Keratinocyte (primary cell): ENCODE measurements at regions not wholly inside any gene's neighbourhood (a gene's known extent, or its start where the extent isn't known, plus 50 kb on each side); places are given as distances from the start of the nearest gene placed in this dataset.

Source experiments
- EZH2 ChIP-seq: IDR thresholded peaks from one replicate; pipeline ENCODE4 v1.6.1; 2012; ENCODE audit warnings: inconsistent platforms, mild to moderate bottlenecking, low read length, moderate library complexity
- TF ChIP-seq, protein P1 (sequence below), 3 experiments: IDR thresholded peaks in 1 of 3; conservative IDR thresholded peaks in 1 of 3; optimal IDR thresholded peaks in 1 of 3; 2 replicates in 2 of 3; 3 replicates in 1 of 3; pipeline versions ENCODE3 to v1.5.1; 2011; ENCODE audit warnings: low read length in 3 of 3, mild to moderate bottlenecking in 3 of 3, moderate library complexity in 2 of 3, control low read depth in 1 of 3, inconsistent platforms in 1 of 3; ENCODE audit not compliant: insufficient read depth in 2 of 3; ENCODE audit errors: extremely low read depth in 1 of 3

DNA sequence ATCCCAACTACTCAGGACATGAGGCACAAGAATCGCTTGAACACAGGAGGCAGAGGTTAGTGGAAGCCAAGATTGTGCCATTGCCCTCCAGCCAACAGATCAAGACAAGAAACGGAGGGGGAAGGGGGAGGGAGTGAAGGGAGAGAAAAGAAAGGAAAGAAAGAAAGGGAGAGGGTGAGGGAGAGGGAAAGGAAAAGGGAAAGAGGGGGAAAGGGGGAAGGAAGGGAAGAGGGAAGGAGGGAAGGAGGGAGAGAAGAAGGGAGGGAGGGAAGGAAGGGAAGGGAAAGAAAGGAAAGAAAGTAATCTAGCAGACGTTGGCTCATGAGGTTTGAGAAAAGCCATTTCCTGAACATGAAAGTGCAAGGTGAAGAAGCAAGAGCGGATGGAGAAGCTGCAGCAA, 53.1 kb upstream of the SETMAR start:
- TF ChIP-seq, protein P1, sequence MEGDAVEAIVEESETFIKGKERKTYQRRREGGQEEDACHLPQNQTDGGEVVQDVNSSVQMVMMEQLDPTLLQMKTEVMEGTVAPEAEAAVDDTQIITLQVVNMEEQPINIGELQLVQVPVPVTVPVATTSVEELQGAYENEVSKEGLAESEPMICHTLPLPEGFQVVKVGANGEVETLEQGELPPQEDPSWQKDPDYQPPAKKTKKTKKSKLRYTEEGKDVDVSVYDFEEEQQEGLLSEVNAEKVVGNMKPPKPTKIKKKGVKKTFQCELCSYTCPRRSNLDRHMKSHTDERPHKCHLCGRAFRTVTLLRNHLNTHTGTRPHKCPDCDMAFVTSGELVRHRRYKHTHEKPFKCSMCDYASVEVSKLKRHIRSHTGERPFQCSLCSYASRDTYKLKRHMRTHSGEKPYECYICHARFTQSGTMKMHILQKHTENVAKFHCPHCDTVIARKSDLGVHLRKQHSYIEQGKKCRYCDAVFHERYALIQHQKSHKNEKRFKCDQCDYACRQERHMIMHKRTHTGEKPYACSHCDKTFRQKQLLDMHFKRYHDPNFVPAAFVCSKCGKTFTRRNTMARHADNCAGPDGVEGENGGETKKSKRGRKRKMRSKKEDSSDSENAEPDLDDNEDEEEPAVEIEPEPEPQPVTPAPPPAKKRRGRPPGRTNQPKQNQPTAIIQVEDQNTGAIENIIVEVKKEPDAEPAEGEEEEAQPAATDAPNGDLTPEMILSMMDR (optimal IDR thresholded peaks at IDR 0.05 in 1 of 3, IDR thresholded peaks at IDR 0.05 in 1 of 3, conservative IDR thresholded peaks at IDR 0.05 in 1 of 3; ENCODE audit: extremely low read depth in 1 of 3, insufficient read depth in 2 of 3, low read length in 3 of 3) = no peak
- TF ChIP-seq EZH2 = no peak
